NCI-H226 (cell line): ENCODE measurements at regions not wholly inside any gene's neighbourhood (a gene's known extent, or its start where the extent isn't known, plus 50 kb on each side); places are given as distances from the start of the nearest gene placed in this dataset.

Experiments used
- DNase-seq: peaks from one replicate; pipeline ENCODE4 v3.0.0-alpha.2; 2015

DNA sequence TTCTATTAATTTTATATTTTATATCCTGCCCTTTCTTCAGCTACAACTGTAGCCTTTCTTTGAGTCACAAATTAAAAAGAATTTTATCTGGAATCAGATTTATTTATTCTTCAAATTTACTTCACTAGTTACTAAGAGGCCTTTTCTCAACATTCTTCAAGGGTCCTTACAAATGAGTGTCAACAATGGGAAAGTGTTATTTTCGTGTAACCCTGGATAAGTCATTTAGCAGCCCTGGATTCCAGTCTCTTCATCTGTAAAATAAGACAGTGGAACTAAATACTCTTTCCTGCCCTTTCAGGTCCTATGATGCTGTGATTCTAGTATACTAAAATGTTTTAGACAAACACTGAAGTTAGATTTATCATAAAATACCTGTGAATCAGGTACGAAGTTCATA lies 397.0 kb downstream of the KLF12 start:
- no peak for DNase-seq

DNA sequence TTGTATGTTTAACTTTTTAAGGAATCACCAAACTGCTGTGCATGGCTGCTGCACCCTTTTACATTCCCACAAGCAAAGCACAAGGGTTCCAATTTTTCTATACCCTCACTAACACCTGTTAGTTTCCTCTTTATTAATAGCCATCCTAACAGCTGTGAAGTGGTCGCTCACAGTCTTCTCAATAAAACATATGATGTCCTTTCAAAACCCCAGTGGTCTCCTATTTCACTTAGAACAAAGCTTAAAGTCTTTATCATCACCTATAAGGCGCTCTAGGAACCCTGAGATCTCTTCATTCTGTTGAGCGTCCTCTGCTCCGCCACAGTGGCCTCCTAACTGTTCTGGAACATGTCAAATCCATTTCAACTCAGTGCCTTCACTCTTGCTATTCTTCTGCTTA lies 400.5 kb downstream of the KLF12 start:
- no peak for DNase-seq

DNA sequence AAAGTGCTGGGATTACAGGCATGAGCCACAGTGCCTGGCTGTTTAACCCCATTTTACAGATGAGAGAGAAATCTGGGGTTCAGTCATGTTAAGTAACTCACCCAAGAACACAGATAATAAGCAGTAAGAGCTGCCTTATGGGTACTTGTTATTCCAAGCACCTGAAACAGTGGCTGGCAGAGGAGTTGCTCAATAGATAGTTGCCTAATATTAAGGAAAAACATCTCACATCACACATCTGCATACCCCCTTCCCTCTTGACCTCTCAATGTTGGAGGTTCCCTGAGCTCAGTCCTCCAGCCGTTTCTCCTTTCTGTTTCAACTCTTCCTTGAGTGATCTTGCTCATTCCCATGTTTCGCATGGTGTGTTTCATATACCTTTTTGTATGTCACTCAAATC lies 401.9 kb downstream of the KLF12 start:
- DNase-seq, result no peak

DNA sequence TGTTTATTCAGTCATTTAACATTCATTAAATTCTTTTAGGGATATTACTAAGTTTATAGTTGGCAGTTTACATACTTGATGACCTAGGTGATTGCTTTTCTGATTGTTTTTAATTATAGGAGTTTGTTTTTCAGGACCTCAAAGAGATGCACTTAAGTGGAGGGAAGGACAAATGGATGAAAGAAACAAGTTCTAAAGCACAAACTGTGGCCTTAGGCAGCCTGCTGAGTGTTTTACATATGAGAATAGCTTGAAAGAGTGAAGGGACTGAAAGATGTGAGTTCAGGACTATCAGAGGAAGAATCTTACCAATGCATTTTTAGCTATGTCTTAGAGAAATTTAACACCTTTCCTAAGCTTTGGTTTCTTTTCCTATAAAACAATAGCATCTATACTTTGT lies 402.6 kb downstream of the KLF12 start:
- no peak for DNase-seq

DNA sequence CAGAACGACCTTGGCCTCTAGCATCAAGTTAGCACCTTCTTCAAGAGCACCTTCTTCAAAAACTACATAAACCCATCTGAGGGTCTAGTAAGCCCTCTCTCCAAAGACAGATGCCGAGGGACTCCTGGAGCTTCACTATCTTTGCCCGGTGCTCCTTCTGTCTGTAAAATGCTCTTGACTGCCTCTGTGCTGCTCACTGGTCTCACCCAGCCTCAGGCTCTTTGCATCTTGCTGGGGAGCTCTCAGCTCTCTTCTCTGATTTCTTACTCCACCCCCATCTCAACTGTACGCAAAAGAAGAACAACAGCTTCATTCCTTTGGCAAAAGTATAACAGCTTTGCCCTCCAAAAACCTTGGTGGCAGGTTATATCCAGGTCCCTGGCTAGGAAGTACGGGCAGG lies 404.2 kb downstream of the KLF12 start:
- DNase-seq, result no peak

DNA sequence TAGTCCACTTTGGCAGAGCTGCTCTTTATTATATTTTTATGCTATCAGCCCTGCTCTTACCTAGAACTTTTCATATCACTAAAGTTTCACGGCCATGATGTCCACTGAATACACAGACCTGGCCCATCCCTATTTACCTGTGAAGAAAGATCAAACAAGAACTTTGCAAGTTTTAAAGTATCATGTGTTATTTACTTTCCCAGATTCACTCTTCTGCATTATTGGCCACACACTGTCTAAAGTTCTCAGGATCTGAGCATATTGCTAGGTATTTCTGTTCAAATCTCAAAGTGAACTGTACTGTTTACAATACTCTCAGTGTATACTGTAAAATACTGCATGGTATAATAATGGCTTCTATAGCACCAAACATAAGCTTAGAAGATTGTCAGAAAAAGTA lies 405.2 kb downstream of the KLF12 start:
- no peak for DNase-seq

DNA sequence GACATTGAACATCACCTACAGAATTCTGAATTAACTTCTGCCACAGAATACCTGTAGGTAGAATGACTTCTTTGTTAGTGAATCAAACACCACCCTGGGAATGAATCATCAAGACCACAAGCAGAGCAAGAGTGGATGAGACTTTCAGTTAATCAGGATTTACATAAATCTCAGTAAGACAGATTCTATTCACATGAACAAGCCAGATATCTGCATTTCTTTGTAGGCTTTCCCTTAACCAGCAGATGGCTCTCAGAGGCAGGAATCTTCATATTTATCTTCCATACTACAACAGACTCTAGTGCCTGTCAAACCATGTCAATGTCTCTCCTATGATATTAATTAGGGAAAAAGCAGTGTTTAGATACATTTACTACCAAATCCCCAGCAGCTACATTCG lies 412.1 kb downstream of the KLF12 start:
- DNase-seq, result peak; percentile 68

DNA sequence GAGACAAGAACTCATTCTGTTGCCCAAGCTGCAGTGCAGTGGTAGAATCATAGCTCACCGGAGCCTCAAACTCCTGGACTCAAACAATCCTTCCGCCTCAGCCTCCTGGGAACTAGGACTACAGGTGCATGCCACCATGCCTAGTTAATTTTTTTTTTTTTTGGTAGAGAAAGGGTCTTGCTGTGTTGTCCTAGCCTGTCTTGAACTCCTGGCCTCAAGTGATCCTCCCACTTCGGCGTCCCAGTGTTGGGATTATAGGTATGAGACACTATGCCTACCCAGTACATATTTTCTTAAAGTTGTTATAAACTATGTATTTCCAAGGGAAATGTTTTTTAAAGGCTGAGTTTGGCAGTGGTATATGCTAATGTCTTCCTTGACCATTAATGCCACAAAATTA lies 412.6 kb downstream of the KLF12 start:
- no peak for DNase-seq

DNA sequence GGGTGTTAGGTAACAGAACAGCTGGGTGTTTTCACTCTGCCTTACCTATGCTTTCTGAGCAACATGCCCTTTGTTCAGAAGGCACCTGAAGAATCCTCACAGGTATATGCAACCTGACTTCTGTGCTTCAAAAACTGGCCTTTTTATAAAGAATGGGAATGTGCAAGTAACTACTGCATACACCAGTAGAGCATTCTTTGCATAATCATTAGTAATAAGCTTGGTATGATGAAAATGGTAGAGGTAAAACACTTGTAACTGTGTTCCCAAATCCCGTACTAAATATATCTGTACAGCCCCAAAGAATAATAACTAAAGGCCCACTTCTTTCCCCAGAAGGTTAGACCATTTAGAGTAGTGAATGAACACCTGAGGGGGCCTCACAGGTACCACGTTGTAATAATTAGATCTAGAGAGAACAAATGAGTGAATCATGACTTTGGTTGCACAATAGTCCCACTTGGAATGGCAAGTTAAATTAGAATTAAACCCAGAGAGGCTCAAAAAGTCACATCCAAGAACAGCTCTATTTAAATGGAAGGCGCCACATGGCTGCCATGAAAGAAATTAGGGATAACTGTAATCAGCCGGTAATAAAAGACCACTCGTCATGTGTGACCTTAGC lies 413.9 kb downstream of the KLF12 start:
- no peak for DNase-seq

DNA sequence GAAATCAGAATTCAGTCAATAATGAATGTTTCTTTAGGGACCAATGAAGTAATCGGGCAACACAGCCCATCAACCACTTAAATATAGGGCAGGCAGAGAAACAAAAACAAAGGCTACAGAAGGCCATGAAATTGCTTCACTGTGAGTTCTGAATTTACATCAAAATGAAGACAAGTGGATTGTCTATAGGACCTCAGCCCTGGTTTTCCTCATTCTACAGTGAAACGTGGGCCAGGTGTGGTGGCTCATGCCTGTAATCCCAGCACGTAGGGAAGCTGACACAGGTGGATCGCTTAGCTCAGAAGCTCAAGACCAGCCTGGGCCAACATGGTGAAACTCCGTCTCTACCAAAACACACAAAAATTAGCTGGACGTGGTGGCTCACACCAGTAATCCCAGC lies 416.0 kb downstream of the KLF12 start:
- no peak for DNase-seq

DNA sequence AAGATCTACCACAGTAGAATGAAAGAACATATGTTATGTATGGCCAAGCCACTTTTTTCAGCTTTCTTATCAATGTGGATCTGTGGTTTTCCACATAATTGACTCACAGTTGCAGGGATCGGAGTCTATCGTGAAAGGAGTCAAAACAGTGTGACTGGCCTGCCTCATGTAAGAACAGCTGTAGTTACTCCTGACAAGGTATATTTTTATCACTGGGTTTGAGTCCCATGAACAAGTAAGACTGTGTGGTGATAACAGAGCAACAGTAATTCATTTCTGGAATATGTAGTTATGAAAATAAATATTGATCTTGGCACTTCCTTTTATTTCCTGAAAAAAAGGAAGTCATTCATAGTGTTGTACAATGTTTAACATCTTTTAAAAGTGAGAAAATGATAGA lies 416.6 kb downstream of the KLF12 start:
- no peak for DNase-seq

DNA sequence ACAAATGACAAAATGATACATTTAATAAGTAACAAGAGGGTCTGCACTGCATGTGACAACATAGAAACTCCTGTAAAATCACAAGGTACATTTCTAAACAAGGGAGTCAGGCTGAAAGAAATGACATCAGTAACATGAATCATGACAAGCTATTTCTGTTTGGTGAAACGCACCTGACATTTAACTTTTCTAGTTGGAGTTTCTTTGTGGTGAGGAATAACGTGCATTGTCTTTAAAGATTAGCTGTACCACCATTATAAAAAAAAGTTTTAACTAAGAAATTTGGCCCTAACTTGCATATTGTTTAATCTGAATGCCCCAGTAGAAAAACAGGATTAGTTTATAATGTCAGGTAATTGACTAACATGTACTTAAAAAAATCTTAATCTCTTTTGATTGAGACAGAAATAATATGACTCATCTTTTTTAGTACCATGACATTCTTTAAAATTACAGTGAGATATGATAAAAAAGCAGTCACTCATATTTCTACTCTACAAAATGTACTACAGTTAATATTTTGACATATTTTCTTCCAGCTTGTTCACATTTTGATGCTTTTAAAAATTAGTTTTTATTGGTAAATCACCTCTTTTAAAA lies 418.2 kb downstream of the KLF12 start:
- peak; percentile 4 for DNase-seq

DNA sequence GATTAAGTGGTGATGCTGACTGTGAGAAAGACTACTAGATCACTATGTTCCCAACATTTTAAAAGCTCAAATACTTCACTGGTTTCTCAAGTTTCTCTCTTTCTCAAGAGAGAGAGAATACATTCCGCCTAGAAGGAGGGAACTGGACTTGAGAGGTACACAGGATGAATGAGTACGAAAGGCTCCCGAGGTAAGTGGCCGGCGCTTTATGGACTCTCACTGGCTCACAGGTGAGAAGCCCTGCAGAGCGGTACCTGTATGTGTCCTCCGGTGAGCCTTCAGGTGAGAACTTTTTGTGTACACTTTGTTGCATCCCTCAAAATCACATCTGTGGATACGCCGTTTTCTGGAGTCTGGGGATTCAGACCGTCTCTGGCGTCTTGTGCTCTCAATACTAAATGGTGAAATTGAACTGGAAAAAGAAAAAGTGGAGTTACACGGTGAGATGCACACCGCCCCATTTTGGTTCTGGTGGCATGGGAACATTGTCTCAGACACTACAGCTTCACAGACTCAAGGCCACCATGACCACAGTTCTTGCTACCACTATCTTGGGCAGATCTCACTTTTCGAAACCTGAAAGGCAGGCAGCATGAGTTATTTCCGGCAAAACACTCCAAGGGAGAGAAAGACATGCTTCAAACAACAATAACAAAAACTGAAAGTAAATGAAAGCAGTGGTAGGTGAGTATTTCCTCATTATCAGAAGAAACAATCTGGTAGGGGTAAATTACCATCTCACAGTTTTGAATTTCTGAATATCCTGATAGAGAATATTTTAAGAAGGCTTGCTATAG lies 418.9 kb downstream of the KLF12 start:
- DNase-seq, result no peak

DNA sequence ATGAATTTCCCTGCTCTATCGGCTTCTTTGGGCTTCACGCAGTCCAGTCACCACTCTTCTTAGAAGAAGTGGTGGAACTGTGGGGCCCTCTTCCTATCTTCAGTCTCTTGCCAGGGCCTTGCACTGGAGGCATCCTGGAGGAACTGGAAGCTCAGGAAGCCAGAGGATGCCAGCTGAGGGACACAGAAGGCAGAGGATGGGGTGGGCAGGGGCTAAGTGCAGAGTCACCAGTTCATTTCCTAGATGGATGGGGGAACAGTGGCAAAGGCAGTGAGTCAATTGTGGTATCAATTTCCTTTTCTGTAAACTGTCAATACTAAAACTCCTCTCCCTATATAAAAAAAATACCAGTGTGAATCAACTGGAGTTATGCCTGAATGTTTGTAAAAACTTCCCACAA lies 419.7 kb downstream of the KLF12 start:
- DNase-seq, result no peak

DNA sequence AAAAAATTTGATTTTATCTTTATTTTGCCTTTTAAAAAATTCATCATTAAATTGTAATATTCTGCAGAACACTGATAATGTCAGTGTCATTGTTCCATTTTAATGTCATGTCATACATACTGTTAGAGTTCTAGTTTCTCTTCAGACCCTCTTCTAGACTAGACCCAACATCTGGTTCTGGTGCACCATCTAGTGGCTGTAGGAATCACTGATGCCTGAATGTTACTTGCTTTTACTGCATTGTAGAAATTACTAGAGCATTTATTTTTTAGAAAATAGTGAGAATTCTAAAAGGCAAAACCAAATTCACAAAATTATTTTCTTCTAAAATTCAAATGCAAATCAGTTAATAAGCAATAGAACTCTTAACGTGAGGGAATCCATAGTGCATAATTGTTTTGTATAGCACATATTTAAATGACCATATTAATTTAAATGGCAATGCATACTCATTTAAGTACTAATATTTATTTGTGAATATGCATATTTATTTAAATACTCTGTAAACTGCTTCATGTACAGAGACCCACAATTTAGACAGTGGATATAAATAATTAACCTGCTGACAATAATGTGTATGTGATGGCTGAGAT lies 425.7 kb downstream of the KLF12 start:
- peak; percentile 11 for DNase-seq

DNA sequence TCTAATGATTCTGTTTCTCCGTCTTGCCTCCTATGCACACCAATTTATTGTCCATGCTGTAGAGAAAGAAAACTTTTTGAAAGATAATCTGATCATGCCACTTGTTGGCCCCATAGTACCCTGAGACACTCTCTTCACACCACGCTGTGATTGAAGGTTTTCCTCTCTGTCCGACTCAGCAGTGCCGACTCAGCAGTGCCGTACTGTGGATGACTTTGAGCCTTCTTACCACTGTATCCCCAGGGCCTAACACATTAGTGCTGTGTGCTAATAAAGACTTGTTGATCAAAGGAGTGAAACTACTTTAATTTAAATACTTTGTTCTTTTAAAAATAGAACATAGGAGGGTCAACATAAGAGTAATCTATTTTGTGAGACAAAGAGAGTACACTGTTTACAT lies 429.6 kb downstream of the KLF12 start:
- no peak for DNase-seq

DNA sequence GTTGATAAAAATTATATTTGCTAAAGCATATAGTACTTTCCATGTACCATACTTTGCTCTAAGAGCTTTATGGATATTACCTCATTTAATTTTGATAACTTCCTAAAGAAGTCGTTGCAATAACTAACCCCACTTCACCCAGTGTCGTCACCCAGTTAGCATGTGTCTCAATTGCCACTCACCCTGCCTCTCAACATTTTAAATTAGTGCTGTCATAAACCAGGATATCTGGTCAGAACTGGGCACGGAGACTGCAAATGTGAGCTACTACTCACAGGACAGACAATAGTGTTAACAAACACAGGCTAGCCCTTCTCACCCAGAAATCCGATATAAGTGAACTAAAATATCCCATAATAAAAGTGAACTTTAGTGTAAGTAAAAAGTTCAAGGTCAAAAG lies 430.6 kb downstream of the KLF12 start:
- DNase-seq, result no peak

DNA sequence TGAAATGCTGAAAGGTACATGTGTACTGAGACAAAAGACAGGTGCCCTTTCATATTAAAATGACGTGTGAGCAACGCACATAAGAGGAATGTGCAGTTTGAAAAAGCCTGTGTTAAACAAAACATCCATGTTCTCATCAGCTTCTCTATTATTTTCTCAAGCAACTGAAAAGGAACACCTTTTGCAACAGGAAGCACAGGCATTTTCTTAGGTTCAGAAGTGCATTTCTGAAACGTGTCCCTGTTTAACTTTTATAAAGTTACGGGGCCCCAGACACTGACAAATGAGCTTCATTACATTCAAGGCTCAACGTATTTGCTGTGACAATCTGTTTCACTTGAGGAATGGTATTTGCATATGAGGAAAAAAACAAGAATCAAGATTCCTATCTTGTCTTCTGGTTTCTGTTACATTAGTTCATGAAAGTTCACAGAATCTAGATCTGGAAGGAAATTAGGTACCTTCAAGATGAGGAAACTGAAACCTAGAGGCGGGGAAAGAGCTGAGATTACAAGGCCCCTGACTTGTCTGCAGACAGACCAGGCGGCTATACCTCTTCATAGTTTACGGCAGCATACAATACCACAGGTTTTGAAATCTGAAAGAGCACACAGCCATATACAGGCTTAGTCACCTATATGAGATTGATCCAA lies 431.7 kb downstream of the KLF12 start:
- no peak for DNase-seq

DNA sequence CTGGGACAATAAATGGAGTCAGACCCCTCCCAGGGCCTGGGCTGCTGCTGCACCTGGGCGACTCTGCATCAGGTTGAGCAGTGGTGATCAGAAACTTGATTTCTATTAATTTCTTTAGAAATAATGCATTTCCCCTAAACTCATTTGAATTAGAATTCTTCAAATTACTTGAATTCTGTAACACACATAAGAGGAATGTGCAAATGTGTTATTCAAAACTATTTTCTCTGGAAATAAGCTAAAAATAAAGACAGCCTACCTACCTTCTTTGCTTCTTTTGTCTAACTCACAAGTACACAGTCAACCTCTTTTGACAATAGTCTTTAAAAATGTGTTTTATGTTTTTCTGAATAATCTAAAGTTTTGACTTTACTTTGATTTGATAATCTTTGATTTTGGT lies 433.0 kb downstream of the KLF12 start:
- DNase-seq, result no peak

DNA sequence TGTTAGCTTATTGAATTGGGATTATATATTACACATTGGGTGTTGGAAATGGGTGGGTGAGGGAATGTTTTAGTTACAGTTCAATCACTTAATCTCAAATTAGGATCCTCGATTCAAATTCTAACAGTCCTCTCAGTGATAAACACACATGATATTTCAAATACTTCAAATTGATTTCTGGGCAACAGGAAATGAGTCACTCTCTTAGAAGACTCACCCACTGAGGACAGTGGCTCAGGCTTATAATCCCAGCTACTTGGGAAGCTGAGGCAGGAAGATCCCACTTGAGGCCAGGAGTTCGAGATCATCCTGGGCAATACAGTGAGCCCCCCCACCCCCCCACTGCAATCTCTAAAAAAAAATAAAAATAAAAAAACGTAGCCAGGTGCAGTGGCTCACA lies 435.3 kb downstream of the KLF12 start:
- no peak for DNase-seq

DNA sequence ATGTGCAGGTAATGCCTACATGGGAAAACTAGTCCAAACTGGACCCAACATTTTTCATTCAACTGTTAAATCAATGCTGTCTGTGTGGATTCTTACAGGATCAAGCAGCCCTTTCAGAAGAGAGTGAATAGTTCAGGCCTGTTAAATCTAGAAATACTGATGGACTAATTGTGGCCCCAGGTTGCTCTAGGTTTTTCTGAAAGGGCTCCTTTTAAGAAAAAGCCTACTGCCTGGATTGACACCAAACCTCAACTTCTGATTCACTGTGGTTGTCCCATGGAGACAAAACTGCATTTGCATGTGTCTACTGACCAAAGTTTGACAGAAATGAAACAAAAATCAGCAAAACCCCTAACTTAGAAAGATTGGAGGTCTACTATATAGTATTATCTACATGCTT lies 437.0 kb downstream of the KLF12 start:
- no peak for DNase-seq

DNA sequence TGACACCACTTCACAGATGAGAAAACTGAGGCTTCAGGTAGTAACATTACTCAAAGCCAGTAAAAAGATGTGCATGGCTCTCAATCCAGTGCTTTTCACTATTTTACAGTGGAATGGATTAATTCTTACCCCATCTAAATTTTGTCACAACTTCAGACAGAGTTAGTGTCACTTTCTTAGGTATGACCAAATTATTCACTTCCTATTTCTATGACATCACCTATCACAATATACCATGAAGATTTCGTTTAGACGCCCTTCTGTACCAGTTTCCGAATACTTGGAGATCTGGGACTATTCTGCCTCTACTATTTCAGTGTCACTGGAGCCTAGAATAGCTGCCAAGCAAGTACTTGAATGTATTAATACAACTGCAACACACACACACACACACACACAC lies 437.5 kb downstream of the KLF12 start:
- DNase-seq, result no peak

DNA sequence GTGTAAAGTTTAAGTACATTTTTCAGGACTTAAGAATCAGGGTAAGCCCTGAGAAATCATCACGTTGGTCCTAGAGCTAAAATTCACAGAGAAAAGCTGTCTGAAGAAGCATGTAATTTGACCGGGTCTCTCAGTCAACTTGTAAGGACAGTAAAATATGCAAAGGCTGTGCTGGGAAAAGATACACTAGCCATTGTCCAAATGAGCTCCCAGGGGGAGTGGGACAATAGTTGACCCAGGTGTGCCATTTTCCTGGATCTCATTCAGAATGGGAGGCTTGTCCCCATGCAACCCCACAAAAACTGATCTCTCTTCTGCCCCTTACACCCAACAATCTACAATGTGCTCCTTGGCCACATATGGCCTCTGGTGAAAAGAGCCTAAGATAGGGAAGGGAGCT lies 437.9 kb downstream of the KLF12 start:
- no peak for DNase-seq

DNA sequence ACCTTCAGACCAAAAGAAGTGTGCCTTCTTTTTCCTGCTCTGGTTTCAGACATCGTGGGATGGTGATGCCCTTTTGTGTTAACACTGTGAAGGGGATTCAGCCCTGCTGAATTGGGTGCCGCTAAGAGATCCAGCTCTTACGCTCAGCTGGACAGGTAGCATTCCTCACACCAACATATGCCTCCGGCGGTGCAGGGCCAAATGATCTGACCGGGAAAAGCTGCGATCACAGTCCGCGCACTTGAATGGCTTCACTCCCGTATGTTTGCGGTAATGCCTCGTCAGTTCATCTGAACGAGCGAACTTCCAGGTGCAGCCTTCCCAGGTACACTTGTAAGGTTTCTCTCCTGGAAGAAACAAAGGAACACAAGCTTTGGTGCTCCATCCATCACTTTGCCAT lies 438.9 kb downstream of the KLF12 start:
- no peak for DNase-seq
